ENCODE measurements at regions not wholly inside any gene's neighbourhood (a gene's known extent, or its start where the extent isn't known, plus 50 kb on each side); places are given as distances from the start of the nearest gene placed in this dataset.
"Not testable (repeated sequence)": the region's sequence is repeated elsewhere in the genome, so short reads cannot be mapped to it uniquely, and the experiment has no call there.

GRCh38 chr9:85871008-85871407, 69.9 kb upstream of the NAA35 start:
- WGBS (ENCODE audit: missing lambda C conversion rate), result 37% methylated on average over 2 of the region's 2 CpGs
- H3K4me2 ChIP-seq, result no peak overlapping the region
- no peak for DNase-seq (ENCODE audit: low read depth in 1 of 2, low spot score in 1 of 2)
- TF ChIP-seq TFCP2L1 (CRISPR knock-in tag; IDR thresholded peaks at IDR 0.05), result no peak
- no peak for TF ChIP-seq RARB (CRISPR knock-in tag; IDR thresholded peaks at IDR 0.05)
- TF ChIP-seq ZC3H11A (IDR thresholded peaks at IDR 0.05), result no peak
- no peak for TF ChIP-seq SMC3 (IDR thresholded peaks at IDR 0.05)
- no peak for TF ChIP-seq ZSCAN20 (CRISPR knock-in tag; IDR thresholded peaks at IDR 0.05)
- CTCF ChIA-PET, result no interaction called here
- ATAC-seq, result no peak
- no peaks in the 10 kb centered on the region for H3K4me1 ChIP-seq
- POLR2A ChIA-PET, result no interaction called here
- no peaks in the 10 kb centered on the region for H3K9me3 ChIP-seq
- H3K27ac ChIP-seq, result no peak overlapping the region
- FAIRE-seq, result no peak
- H3K4me3 ChIP-seq, result no peak overlapping the region

- FAIRE-seq; H3K27ac ChIP-seq; H3K9me3 ChIP-seq; ATAC-seq; H3K4me3 ChIP-seq; CTCF ChIA-PET; DNase-seq (ENCODE audit: low read depth in 1 of 2, low spot score in 1 of 2); POLR2A ChIA-PET; H3K4me2 ChIP-seq; H3K4me1 ChIP-seq: not testable (repeated sequence)
- 61% methylated on average over 5 of the region's 5 CpGs for WGBS (ENCODE audit: missing lambda C conversion rate)
These were observed 69.3 kb upstream of the NAA35 start for GRCh38 chr9:85871683-85872082.

GRCh38 chr9:85872463-85872862, 68.5 kb upstream of the NAA35 start:
- FAIRE-seq (no peak), ATAC-seq (no peak), DNase-seq (ENCODE audit: low read depth in 1 of 2, low spot score in 1 of 2) (no peak)
- Histone ChIP-seq H3K4me2 (no peak overlapping the region), H3K4me3 (no peak overlapping the region), H3K9me3 (no peaks in the 10 kb centered on the region), H3K4me1 (no peaks in the 10 kb centered on the region), H3K27ac (no peak overlapping the region)
- ChIA-PET POLR2A (no interaction called here), CTCF (no interaction called here)
- TF ChIP-seq HEYL (CRISPR knock-in tag; IDR thresholded peaks at IDR 0.05) (no peak), CHD2 (IDR thresholded peaks at IDR 0.05; ENCODE audit: low read length, partially characterized antibody) (no peak), RFX5 (IDR thresholded peaks at IDR 0.05) (no peak), BHLHE40 (IDR thresholded peaks at IDR 0.05; ENCODE audit: low read depth, low read length) (no peak), CHD4 (IDR thresholded peaks at IDR 0.05; ENCODE audit: borderline replicate concordance) (no peak), CBX8 (IDR thresholded peaks at IDR 0.05) (no peak), NPAS2 (CRISPR knock-in tag; IDR thresholded peaks at IDR 0.05; ENCODE audit: borderline replicate concordance) (no peak), RNF2 (IDR thresholded peaks at IDR 0.05; ENCODE audit: borderline replicate concordance, low read depth) (no peak), RCOR1 (IDR thresholded peaks at IDR 0.05; ENCODE audit: low read depth, low read length) (no peak)
- TF ChIP-seq, protein P1, sequence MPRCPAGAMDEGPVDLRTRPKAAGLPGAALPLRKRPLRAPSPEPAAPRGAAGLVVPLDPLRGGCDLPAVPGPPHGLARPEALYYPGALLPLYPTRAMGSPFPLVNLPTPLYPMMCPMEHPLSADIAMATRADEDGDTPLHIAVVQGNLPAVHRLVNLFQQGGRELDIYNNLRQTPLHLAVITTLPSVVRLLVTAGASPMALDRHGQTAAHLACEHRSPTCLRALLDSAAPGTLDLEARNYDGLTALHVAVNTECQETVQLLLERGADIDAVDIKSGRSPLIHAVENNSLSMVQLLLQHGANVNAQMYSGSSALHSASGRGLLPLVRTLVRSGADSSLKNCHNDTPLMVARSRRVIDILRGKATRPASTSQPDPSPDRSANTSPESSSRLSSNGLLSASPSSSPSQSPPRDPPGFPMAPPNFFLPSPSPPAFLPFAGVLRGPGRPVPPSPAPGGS (IDR thresholded peaks at IDR 0.05), result no peak
- TF ChIP-seq, protein P2, sequence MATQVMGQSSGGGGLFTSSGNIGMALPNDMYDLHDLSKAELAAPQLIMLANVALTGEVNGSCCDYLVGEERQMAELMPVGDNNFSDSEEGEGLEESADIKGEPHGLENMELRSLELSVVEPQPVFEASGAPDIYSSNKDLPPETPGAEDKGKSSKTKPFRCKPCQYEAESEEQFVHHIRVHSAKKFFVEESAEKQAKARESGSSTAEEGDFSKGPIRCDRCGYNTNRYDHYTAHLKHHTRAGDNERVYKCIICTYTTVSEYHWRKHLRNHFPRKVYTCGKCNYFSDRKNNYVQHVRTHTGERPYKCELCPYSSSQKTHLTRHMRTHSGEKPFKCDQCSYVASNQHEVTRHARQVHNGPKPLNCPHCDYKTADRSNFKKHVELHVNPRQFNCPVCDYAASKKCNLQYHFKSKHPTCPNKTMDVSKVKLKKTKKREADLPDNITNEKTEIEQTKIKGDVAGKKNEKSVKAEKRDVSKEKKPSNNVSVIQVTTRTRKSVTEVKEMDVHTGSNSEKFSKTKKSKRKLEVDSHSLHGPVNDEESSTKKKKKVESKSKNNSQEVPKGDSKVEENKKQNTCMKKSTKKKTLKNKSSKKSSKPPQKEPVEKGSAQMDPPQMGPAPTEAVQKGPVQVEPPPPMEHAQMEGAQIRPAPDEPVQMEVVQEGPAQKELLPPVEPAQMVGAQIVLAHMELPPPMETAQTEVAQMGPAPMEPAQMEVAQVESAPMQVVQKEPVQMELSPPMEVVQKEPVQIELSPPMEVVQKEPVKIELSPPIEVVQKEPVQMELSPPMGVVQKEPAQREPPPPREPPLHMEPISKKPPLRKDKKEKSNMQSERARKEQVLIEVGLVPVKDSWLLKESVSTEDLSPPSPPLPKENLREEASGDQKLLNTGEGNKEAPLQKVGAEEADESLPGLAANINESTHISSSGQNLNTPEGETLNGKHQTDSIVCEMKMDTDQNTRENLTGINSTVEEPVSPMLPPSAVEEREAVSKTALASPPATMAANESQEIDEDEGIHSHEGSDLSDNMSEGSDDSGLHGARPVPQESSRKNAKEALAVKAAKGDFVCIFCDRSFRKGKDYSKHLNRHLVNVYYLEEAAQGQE (IDR thresholded peaks at IDR 0.05), result no peak
- WGBS (ENCODE audit: missing lambda C conversion rate), result 93% methylated on average over 6 of the region's 6 CpGs

- no peak for FAIRE-seq
- ChIA-PET POLR2A (no interaction called here), CTCF (interaction anchor here (0.6 to 1.3 kb wide), 5 partner anchors 9 to 326 kb away, joined by 3 read pairs; no protein-coding TSS in a partner anchor)
- no peak for DNase-seq (ENCODE audit: low read depth in 1 of 2, low spot score in 1 of 2)
- no peak overlapping the region for H3K27ac ChIP-seq
- ATAC-seq, result no peak
- H3K4me1 ChIP-seq, result no peaks in the 10 kb centered on the region; the same call in 2 of the 3 replicates
- H3K4me3 ChIP-seq, result no peak overlapping the region
- H3K4me2 ChIP-seq, result no peak overlapping the region
- H3K9me3 ChIP-seq, result no peaks in the 10 kb centered on the region
- no peak for TF ChIP-seq USF2 (IDR thresholded peaks at IDR 0.05)
- no peak for TF ChIP-seq ATOH8 (CRISPR knock-in tag; IDR thresholded peaks at IDR 0.05; ENCODE audit: low read depth)
- TF ChIP-seq KDM5A (IDR thresholded peaks at IDR 0.05), result no peak
- TF ChIP-seq ZC3H11A (IDR thresholded peaks at IDR 0.05), result no peak
- no peak for TF ChIP-seq MAX (IDR thresholded peaks at IDR 0.05)
- no peak for TF ChIP-seq EP300 (IDR thresholded peaks at IDR 0.05)
- no peak for TF ChIP-seq CHD4 (IDR thresholded peaks at IDR 0.05; ENCODE audit: borderline replicate concordance)
- TF ChIP-seq CEBPB (IDR thresholded peaks at IDR 0.05), result no peak
- no peak for TF ChIP-seq RNF2 (IDR thresholded peaks at IDR 0.05; ENCODE audit: borderline replicate concordance, low read depth)
- no peak for TF ChIP-seq KDM1A (IDR thresholded peaks at IDR 0.05; ENCODE audit: low read depth)
- no peak for TF ChIP-seq MAZ (IDR thresholded peaks at IDR 0.05; ENCODE audit: borderline replicate concordance, low read depth, low read length)
- TF ChIP-seq MAFK (IDR thresholded peaks at IDR 0.05; ENCODE audit: partially characterized antibody), result no peak
- TF ChIP-seq, protein P1 (IDR thresholded peaks at IDR 0.05), result no peak
These were observed 64.3 kb upstream of the NAA35 start for GRCh38 chr9:85876628-85877027.

Measured in A549 (cell line).